WTC11 (cell line): ENCODE measurements at regions not wholly inside any gene's neighbourhood (a gene's known extent, or its start where the extent isn't known, plus 50 kb on each side); places are given as distances from the start of the nearest gene placed in this dataset.

Experiments
- ARID4B ChIP-seq: sonication (generic); formaldehyde crosslinking; IDR thresholded peaks from 2 replicates; pipeline ENCODE4 v1.8.0; 2023; ENCODE audit warnings: missing genetic modification reagents, mild to moderate bottlenecking, borderline replicate concordance
- ATF3 ChIP-seq: sonication (generic); formaldehyde crosslinking; conservative IDR thresholded peaks from 2 replicates; pipeline ENCODE4 v1.8.1; 2022; ENCODE audit warnings: mild to moderate bottlenecking, missing genetic modification reagents
- CBFB ChIP-seq: sonication (generic); formaldehyde crosslinking; IDR thresholded peaks from 2 replicates; pipeline ENCODE4 v1.8.1; 2022; ENCODE audit warnings: mild to moderate bottlenecking, low read depth, missing genetic modification reagents
- CTCF ChIP-seq: fragments of 200-600 bp; IDR thresholded peaks from 2 replicates; pipeline ENCODE4 v1.8.0; 2022; ENCODE audit warnings: antibody characterized with exemption
- E2F4 ChIP-seq: sonication (generic); formaldehyde crosslinking; IDR thresholded peaks from 2 replicates; pipeline ENCODE4 v1.8.1; 2022; ENCODE audit warnings: low read depth, mild to moderate bottlenecking, moderate library complexity, missing genetic modification reagents, borderline replicate concordance
- NR3C1 ChIP-seq: sonication (generic); formaldehyde crosslinking; conservative IDR thresholded peaks from 2 replicates; pipeline ENCODE4 v1.8.1; 2023; ENCODE audit warnings: low read depth, mild to moderate bottlenecking, missing genetic modification reagents
- SP1 ChIP-seq: sonication (generic); formaldehyde crosslinking; conservative IDR thresholded peaks from 2 replicates; pipeline ENCODE4 v1.8.1; 2022; ENCODE audit warnings: missing genetic modification reagents
- TP53 ChIP-seq: sonication (generic); formaldehyde crosslinking; IDR thresholded peaks from 2 replicates; pipeline ENCODE4 v1.8.1; 2023; ENCODE audit warnings: mild to moderate bottlenecking, missing genetic modification reagents
- ZBTB43 ChIP-seq: sonication (generic); formaldehyde crosslinking; IDR thresholded peaks from 2 replicates; pipeline ENCODE4 v1.8.1; 2023; ENCODE audit warnings: mild to moderate bottlenecking, missing genetic modification reagents

GRCh38 chr17:69706127-69706526 is 291.6 kb downstream of the MAP2K6 start:
- TF ChIP-seq CTCF (no peak), CBFB (CRISPR knock-in tag) (no peak), NR3C1 (CRISPR knock-in tag) (no peak), ATF3 (CRISPR knock-in tag) (no peak), ZBTB43 (CRISPR knock-in tag) (no peak), SP1 (no peak), TP53 (CRISPR knock-in tag) (no peak), ARID4B (CRISPR knock-in tag) (no peak), E2F4 (CRISPR knock-in tag) (no peak)
